CD14-positive monocyte (primary cell): ENCODE measurements at regions not wholly inside any gene's neighbourhood (a gene's known extent, or its start where the extent isn't known, plus 50 kb on each side); places are given as distances from the start of the nearest gene placed in this dataset.
"Not testable (repeated sequence)": the region's sequence is repeated elsewhere in the genome, so short reads cannot be mapped to it uniquely, and the experiment has no call there.

Experiments
- DNase-seq, 3 donors: peaks; one replicate each; pipeline ENCODE4 v3.0.0-alpha.2; 2011 to 2022
- H2AFZ ChIP-seq: 2 replicates; pipeline ENCODE4 v1.6.0; 2012; ENCODE audit warnings: mild to moderate bottlenecking, low read depth, low read length, inconsistent platforms; ENCODE audit not compliant: insufficient read depth, poor library complexity, severe bottlenecking
- H3K27ac ChIP-seq, 2 donors: 1 replicate in 1 of 2; 2 replicates in 1 of 2; pipeline ENCODE4 v1.5.1; 2012 to 2013; ENCODE audit warnings: low read length in 2 of 2, control low read depth in 1 of 2, inconsistent platforms in 1 of 2, low read depth in 1 of 2, mild to moderate bottlenecking in 1 of 2
- H3K27me3 ChIP-seq, 2 donors: one replicate each; pipeline versions ENCODE4 v1.6.0 to v1.6.1; 2011 to 2013; ENCODE audit warnings: low read length in 2 of 2; ENCODE audit not compliant: control insufficient read depth in 2 of 2, insufficient read depth in 2 of 2
- H3K36me3 ChIP-seq, 2 donors: replicated peaks in 1 of 2; 1 replicate in 1 of 2; 2 replicates in 1 of 2; pipeline versions ENCODE4 v1.5.1 to v1.6.1; 2012 to 2013; ENCODE audit warnings: low read length in 2 of 2, control low read depth in 1 of 2, inconsistent platforms in 1 of 2, mild to moderate bottlenecking in 1 of 2; ENCODE audit not compliant: insufficient read depth in 2 of 2, control insufficient read depth in 1 of 2
- H3K4me1 ChIP-seq, 2 donors: 1 replicate in 1 of 2; 2 replicates in 1 of 2; pipeline versions ENCODE4 v1.5.1 to v1.6.1; 2012 to 2013; ENCODE audit warnings: low read length in 2 of 2, control low read depth in 1 of 2, inconsistent platforms in 1 of 2, mild to moderate bottlenecking in 1 of 2, moderate library complexity in 1 of 2; ENCODE audit not compliant: insufficient read depth in 2 of 2, control insufficient read depth in 1 of 2
- H3K4me2 ChIP-seq: replicated peaks from 2 replicates; pipeline ENCODE3; 2012; ENCODE audit warnings: low read length, moderate library complexity, mild to moderate bottlenecking; ENCODE audit not compliant: poor library complexity, severe bottlenecking; ENCODE audit errors: extremely low read depth
- H3K4me3 ChIP-seq, 3 experiments: fragments of 200-600 bp in 1 of 3; sonication (generic) in 1 of 3; replicated peaks in 1 of 3; 1 replicate in 2 of 3; 2 replicates in 1 of 3; pipeline ENCODE4 v1.5.1; 2011 to 2013; ENCODE audit warnings: low read length in 3 of 3, mild to moderate bottlenecking in 3 of 3, control low read depth in 2 of 3, low read depth in 2 of 3, inconsistent platforms in 1 of 3, moderate library complexity in 1 of 3
- H3K79me2 ChIP-seq: 2 replicates; pipeline ENCODE4 v1.6.0; 2012; ENCODE audit warnings: mild to moderate bottlenecking, control low read depth, inconsistent platforms, low read length, moderate library complexity; ENCODE audit not compliant: insufficient read depth
- H3K9ac ChIP-seq: 2 replicates; pipeline ENCODE4 v1.6.0; 2017; ENCODE audit warnings: low read length, mild to moderate bottlenecking; ENCODE audit not compliant: insufficient read depth, poor library complexity, severe bottlenecking
- H3K9me3 ChIP-seq, 2 donors: replicated peaks in 1 of 2; 1 replicate in 1 of 2; 2 replicates in 1 of 2; pipeline versions ENCODE4 v1.5.1 to v1.6.1; 2012 to 2013; ENCODE audit warnings: low read length in 2 of 2, control low read depth in 1 of 2; ENCODE audit not compliant: control insufficient read depth in 1 of 2, insufficient read depth in 1 of 2
- H4K20me1 ChIP-seq: 2 replicates; pipeline ENCODE4 v1.6.0; 2012; ENCODE audit warnings: mild to moderate bottlenecking, low read length, control low read depth, moderate library complexity; ENCODE audit not compliant: insufficient read depth
- H3K27ac Mint-ChIP-seq, 7 donors: one replicate each; pipeline ENCODE4 v1.8.0; 2020; ENCODE audit warnings: mild to moderate bottlenecking in 7 of 7, mixed read lengths in 7 of 7, moderate library complexity in 6 of 7, inconsistent platforms in 2 of 7
- H3K27me3 Mint-ChIP-seq, 3 donors: one replicate each; pipeline ENCODE4 v1.8.0; 2021 to 2022; ENCODE audit warnings: low read depth in 3 of 3, mild to moderate bottlenecking in 3 of 3, mixed read lengths in 3 of 3, moderate library complexity in 3 of 3, inconsistent platforms in 1 of 3
- H3K36me3 Mint-ChIP-seq, 2 donors: one replicate each; pipeline ENCODE4 v1.8.0; 2020; ENCODE audit warnings: mixed read lengths in 2 of 2, inconsistent platforms in 1 of 2, mild to moderate bottlenecking in 1 of 2
- H3K4me1 Mint-ChIP-seq: one replicate; pipeline ENCODE4 v1.8.0; 2020; ENCODE audit warnings: mild to moderate bottlenecking, mixed read lengths
- H3K4me3 Mint-ChIP-seq, 2 donors: one replicate each; pipeline ENCODE4 v1.8.0; 2020; ENCODE audit warnings: mild to moderate bottlenecking in 2 of 2, mixed read lengths in 2 of 2, moderate library complexity in 1 of 2
- H3K9me3 Mint-ChIP-seq, 7 donors: one replicate each; pipeline ENCODE4 v1.8.0; 2020 to 2022; ENCODE audit warnings: mixed read lengths in 7 of 7, mild to moderate bottlenecking in 6 of 7, moderate library complexity in 6 of 7, inconsistent platforms in 2 of 7
- WGBS: methylation state at CpG from one replicate; pipeline ENCODE4 v1.1.5; 2013; ENCODE audit warnings: missing lambda C conversion rate; ENCODE audit not compliant: insufficient coverage; 5-methylcytosine and 5-hydroxymethylcytosine counted together
- intact Hi-C, 2 donors: fragments of 100-400 bp; cut with micrococcal nuclease; formaldehyde crosslinking; loops; one replicate each; pipeline versions ENCODE4 v1.15.0 to v1.15.1; 2023
- TF ChIP-seq, protein P1 (sequence below): fragments of 200-600 bp; IDR thresholded peaks from one replicate; pipeline ENCODE4 v1.8.0; 2022; ENCODE audit warnings: antibody characterized with exemption, mild to moderate bottlenecking

DNA sequence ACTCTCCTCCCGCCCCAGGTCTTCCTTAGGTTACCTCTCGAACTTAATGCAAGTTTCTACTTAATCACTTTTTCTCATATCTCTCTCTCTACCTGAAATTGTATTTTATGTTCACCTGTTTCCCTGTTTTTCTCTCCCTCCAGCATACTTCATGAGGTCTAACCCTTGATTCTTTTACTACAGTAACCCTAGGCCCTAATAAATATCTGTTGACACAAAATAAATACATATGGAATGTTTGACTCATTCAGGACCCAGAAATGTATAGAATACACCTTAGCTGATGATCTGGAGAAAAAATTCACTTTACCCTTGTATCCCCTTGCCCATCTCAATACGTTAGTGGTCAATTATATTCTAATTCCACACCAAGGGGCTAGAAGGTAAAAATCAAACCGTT is 250.9 kb upstream of the PTGER4 start:
- H3K4me3 Mint-ChIP-seq: no peak overlapping the region
- H3K4me1 Mint-ChIP-seq: peaks cover 21% of the 10 kb centered on the region
- TF ChIP-seq, protein P1, sequence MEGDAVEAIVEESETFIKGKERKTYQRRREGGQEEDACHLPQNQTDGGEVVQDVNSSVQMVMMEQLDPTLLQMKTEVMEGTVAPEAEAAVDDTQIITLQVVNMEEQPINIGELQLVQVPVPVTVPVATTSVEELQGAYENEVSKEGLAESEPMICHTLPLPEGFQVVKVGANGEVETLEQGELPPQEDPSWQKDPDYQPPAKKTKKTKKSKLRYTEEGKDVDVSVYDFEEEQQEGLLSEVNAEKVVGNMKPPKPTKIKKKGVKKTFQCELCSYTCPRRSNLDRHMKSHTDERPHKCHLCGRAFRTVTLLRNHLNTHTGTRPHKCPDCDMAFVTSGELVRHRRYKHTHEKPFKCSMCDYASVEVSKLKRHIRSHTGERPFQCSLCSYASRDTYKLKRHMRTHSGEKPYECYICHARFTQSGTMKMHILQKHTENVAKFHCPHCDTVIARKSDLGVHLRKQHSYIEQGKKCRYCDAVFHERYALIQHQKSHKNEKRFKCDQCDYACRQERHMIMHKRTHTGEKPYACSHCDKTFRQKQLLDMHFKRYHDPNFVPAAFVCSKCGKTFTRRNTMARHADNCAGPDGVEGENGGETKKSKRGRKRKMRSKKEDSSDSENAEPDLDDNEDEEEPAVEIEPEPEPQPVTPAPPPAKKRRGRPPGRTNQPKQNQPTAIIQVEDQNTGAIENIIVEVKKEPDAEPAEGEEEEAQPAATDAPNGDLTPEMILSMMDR: no peak

DNA sequence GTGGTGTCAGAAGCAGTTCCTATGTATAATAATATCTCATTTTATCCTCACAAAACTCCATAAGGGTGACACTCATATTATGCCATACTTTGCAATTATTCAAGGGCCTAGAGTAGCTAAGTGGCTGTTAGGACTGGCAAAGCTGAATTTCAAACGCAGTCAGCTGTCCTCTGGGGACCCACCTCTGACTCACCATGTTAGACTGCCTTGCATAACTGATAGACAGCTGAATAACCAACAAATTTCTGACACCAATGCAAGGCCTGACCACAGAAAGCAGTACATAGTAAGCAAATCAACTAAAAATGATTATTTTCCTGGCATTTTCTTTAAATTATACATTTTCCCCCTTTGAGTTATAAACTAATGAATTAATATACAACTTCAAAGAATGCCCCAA is 251.6 kb upstream of the PTGER4 start:
- intact Hi-C loops: no loop called here
- Histone ChIP-seq H4K20me1 (no peaks in the 10 kb centered on the region), H3K27ac (no peak overlapping the region), H2AFZ (no peak overlapping the region), H3K9ac (no peak overlapping the region), H3K9me3 (peaks cover 0 to 6% of the 10 kb centered on the region in 2 donors), H3K4me1 (peaks cover 10 to 18% of the 10 kb centered on the region in 2 donors), H3K79me2 (no peaks in the 10 kb centered on the region), H3K27me3 (no peaks in the 10 kb centered on the region), H3K4me2 (no peak overlapping the region), H3K36me3 (no peaks in the 10 kb centered on the region), H3K4me3 (no peak overlapping the region)
- DNase-seq: peak; percentile 74 to 85 (median 85)
- peaks cover 0 to 4% (median 2%) of the 10 kb centered on the region in 3 donors for H3K27me3 Mint-ChIP-seq
- H3K36me3 Mint-ChIP-seq: no peaks in the 10 kb centered on the region
- peaks cover 21% of the 10 kb centered on the region for H3K4me1 Mint-ChIP-seq
- peaks cover 0 to 10% (median 2%) of the 10 kb centered on the region in 7 donors for H3K9me3 Mint-ChIP-seq
- WGBS: 17% methylated on average over 1 of the region's 1 CpG
- TF ChIP-seq, protein P1: no peak
- no peak overlapping the region for H3K4me3 Mint-ChIP-seq
- H3K27ac Mint-ChIP-seq: peak overlapping the region in 5 of 7 donors; percentile 26 to 70 (median 45)

More for the DNA sequence above, 250.9 kb upstream of the PTGER4 start:
- peaks cover 0 to 10% (median 2%) of the 10 kb centered on the region in 7 donors for H3K9me3 Mint-ChIP-seq
- 78% methylated on average over 2 of the region's 4 CpGs for WGBS
- Histone ChIP-seq H3K4me1 (peaks cover 10 to 18% of the 10 kb centered on the region in 2 donors), H3K9me3 (peaks cover 0 to 3% of the 10 kb centered on the region in 2 donors), H2AFZ (no peak overlapping the region), H3K4me3 (no peak overlapping the region), H3K9ac (no peak overlapping the region), H3K36me3 (no peaks in the 10 kb centered on the region), H3K79me2 (no peaks in the 10 kb centered on the region), H3K4me2 (no peak overlapping the region), H3K27ac (peak overlapping the region in 1 of 2 donors; percentile 59), H4K20me1 (no peaks in the 10 kb centered on the region), H3K27me3 (no peaks in the 10 kb centered on the region)
- H3K36me3 Mint-ChIP-seq: no peaks in the 10 kb centered on the region
- peak overlapping the region in 5 of 7 donors; percentile 7 to 78 (median 59) for H3K27ac Mint-ChIP-seq
- DNase-seq: no peak
- intact Hi-C loops: no loop called here
- peaks cover 0 to 4% (median 2%) of the 10 kb centered on the region in 3 donors for H3K27me3 Mint-ChIP-seq

DNA sequence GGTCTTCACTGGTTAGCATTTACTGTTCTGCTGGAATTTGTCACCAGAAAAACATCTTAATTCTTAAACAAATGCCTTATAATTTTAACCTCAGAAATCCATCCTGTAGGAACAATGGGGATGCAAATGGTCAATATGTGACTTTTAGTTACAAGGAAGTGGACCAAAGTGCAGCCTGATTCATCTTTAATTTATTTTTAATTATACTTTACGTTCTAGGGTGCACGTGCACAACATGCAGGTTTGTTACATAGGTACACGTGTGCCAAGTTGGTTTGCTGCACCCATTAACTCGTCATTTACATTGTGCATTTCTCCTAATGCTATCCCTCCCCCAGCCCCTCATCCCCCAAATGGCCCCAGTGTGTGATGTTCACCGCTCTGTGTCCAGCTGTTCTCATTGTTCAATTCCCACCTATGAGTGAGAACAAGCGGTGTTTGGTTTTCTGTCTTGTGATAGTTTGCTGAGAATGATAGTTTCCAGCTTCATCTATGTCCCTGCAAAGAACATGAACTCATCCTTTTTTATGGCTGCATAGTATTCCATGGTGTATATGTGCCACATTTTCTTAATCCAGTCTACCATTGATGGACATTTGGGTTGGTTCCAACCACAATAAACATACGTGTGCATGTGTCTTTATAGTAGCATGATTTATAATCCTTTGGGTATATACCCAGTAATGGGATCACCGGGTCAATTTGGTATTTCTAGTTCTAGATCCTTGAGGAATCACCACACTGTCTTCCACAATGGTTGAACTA is 262.5 kb upstream of the PTGER4 start:
- H3K27ac Mint-ChIP-seq, H3K9ac ChIP-seq, H3K4me3 Mint-ChIP-seq, H2AFZ ChIP-seq, H3K9me3 ChIP-seq, H3K36me3 ChIP-seq, H3K27me3 ChIP-seq, H3K79me2 ChIP-seq, DNase-seq, H3K27me3 Mint-ChIP-seq, H3K36me3 Mint-ChIP-seq, H4K20me1 ChIP-seq, H3K27ac ChIP-seq, H3K4me3 ChIP-seq, intact Hi-C loops, H3K4me2 ChIP-seq: not testable (repeated sequence)
- WGBS: 100% methylated on average over 3 of the region's 8 CpGs
- H3K9me3 Mint-ChIP-seq: peaks cover 3 to 12% (median 7%) of the 10 kb centered on the region in 7 donors
- peaks cover 9 to 19% of the 10 kb centered on the region in 2 donors for H3K4me1 ChIP-seq
- peaks cover 19% of the 10 kb centered on the region for H3K4me1 Mint-ChIP-seq
